GM21825 (cell line): ENCODE measurements at regions not wholly inside any gene's neighbourhood (a gene's known extent, or its start where the extent isn't known, plus 50 kb on each side); places are given as distances from the start of the nearest gene placed in this dataset.
"Not testable (repeated sequence)": the region's sequence is repeated elsewhere in the genome, so short reads cannot be mapped to it uniquely, and the experiment has no call there.

Source experiments
- ATAC-seq: cut with Tn5 transposase; IDR thresholded peaks from one replicate; pipeline ENCODE4 v1.9.1; 2021; ENCODE audit warnings: mild to moderate bottlenecking, moderate library complexity; ENCODE audit not compliant: unreplicated experiment

DNA sequence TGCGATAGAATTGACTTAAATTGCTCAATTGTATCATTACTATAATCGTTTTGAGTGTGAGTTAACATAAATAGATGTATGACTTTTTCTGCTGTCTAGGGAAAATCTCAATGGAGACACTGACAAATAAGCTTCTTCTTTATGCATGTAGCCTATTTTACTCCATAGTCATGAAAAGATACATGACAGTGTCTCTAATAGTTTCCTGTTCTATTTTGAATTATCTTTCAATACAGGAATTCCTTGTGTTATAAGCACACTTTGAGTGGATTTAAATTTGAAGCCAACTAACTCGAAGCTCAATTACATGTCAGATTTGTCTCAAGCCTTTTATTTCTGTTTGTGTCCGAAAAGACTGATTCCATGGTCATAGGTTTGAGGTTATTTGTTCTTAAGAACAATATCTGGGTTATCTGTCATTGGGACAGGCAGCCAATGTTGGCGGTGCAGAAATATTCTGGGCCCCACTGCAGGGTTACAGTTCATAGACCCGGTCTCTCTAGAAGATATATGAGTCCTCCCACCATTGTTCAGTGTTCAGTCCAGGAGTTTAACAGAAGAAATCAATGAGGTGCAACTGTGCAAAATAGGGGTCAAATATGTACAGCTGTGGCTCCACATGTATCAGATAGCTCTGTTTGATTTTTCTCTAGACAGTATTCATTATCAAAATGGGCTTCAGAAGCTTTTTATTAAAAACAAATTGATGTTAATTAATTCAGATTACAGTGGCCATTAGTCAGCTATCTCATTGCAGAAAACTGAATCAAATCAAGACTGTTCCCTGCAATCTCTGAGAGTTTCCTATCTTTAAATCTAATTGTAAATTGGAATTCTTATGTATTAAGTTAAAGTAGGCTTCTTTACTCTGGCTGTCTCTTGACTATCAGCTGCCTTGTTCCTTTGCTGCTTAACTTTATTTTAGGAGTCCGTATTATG is 1238.8 kb downstream of the NXPH1 start:
- no peak for ATAC-seq

- no peak for ATAC-seq
These were observed 1247.3 kb downstream of the NXPH1 start for GRCh38 chr7:9680713-9681112.

GRCh38 chr7:9681284-9681683 is 1247.9 kb downstream of the NXPH1 start:
- ATAC-seq = no peak

DNA sequence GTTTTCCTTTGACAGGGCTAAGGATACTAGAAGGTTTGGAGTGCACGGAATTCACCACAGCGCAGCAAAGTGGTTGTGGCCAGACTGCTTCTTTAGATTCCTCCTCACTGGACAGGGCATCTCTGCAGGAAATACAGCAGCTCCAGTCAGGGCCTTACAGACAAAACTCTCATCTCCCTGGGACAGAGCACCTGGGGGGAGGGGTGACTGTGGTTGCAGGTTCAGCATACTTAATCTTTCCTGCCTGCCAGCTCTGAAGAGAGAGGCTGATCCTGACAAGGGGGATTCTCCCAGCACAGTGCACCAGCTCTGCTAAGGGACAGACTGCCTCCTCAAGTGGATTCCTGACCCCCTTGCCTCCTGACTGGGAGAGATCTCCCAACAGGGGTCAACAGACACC is 1257.9 kb downstream of the NXPH1 start:
- ATAC-seq = no peak

DNA sequence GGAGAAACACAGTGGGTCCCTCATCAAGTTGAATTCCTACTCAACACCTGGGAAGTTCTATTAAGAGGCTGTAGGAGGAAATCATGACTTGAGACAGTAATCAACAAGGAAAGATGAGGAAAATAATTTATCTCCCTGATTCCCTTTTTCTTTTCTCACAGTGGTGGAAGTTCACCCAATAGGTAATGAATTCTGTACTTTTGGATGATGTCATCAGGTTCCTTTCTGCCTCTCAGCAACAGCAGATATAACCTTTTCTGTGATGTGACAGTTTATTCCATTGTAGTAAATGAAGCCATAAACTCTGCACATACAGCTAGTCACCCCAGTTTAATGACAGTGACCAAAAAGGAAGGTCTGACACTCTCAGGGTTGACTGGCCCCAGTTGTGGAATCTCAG is 1265.0 kb downstream of the NXPH1 start:
- ATAC-seq = no peak

GRCh38 chr7:9709216-9709615 is 1264.5 kb upstream of the PHF14 start:
- ATAC-seq = no peak

DNA sequence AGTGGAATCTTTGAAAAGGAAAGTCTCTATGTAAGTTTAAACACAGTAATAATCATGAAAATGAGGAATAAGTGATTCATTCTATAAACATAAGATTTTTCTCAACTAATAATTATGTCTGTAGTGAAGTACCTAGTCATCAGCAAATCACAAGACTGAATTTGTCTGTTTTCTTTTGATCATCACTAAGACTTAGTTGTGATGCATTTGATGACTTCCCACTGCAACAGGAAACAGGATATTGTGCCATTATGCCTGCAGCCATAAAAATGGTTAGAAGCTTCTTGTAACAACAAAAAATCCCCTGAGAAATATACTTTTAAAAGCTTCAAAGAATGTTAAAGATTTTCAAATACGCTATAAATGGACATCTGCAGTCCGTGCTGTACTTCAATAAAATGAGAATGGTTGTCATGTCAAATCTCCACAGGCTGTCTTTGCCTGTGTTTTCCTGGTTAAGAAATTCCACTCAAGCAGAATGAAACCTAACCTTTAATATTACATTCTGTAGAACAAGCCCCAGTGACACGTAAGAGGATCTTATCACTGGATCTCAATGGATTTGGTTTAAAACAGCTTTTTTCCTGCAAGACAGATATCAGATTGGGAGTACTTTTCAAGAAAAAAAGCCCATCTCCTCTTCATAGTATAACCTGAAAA is 1262.3 kb upstream of the PHF14 start:
- ATAC-seq = no peak

- ATAC-seq = no peak
These were observed 1255.5 kb upstream of the PHF14 start for GRCh38 chr7:9718071-9718661.

GRCh38 chr7:9719303-9719702 is 1254.4 kb upstream of the PHF14 start:
- no peak for ATAC-seq

DNA sequence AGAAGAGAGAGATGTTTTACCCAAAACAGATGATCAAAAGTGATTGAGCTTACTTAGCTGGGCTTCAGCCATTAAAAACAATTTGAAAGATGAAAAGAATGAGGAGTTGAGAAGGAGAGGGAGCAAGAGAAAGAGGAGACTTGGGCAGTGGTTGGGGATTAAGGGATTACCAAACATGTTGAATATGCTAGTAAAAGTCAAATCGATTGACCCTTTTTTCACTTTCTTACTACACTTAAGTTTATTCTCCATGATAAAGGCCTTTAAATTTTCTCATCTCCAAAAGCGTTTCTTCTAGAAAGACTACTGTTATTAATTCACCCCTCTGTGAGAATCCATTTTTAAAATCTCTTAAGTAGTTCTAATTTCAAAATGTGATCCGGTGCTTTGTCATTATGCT is 1254.0 kb upstream of the PHF14 start:
- ATAC-seq = no peak

GRCh38 chr7:9725940-9726663 is 1247.6 kb upstream of the PHF14 start:
- ATAC-seq = not testable (repeated sequence)

GRCh38 chr7:9726811-9727210 is 1246.9 kb upstream of the PHF14 start:
- ATAC-seq = not testable (repeated sequence)

GRCh38 chr7:9727467-9727869 is 1246.2 kb upstream of the PHF14 start:
- ATAC-seq = not testable (repeated sequence)

GRCh38 chr7:9728014-9728657 is 1245.5 kb upstream of the PHF14 start:
- not testable (repeated sequence) for ATAC-seq

DNA sequence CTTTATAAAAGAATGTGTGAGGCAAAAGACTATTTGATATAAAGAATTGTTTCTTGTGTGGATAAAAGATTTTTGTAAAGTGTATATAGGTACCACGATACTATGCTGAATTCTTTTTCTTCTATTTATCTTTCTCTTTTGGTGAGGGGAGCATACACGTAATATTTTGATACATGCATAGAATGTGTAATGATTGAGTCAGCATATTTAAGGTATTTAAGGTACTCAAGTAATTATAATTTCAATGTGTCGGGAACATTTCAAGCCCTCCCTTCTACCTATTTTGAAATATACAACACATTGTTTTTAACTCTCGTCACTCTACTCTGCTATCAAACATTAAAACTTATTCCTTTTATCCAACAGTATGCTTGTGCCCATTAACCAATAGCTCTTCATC is 1221.6 kb upstream of the PHF14 start:
- no peak for ATAC-seq

DNA sequence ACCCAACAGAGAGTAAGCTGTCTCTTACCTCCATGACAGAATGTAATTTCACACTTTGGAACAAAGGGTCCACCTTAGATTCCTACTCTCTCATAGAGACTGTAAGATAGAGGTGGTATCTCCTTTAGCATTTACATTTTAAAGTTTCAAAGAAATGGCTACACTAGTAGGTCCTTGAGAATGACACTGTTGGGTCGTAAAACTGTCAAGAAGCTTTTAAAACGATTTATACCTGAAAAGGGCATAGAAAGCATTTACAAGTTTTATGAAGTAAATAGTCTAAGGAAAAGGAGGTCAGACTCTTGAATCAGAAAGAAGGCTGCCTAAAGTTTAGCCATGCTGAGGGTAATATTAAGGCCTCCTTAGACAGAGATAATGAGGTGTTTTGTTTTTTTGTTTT is 1212.4 kb upstream of the PHF14 start:
- no peak for ATAC-seq

DNA sequence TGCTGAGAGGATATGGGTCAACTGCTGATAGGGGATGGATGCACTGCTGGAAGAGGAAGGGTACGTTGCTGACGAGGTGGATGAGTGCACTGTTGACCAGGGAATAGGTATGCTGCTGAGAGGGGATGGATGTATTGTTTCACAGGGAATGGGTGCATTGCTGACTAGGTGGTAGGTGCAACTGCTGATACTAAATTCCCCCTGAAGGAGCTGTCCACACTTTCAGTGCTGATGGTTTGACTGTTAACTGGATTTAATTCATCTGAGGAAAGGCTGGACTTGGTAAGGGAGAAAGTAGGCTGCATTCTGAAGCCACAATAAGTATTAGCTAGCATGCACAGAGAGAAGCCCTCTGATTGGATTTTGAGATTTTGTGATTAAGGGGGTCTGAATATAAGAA is 1196.8 kb upstream of the PHF14 start:
- no peak for ATAC-seq

GRCh38 chr7:9778367-9778766 is 1195.3 kb upstream of the PHF14 start:
- no peak for ATAC-seq

GRCh38 chr7:9781710-9782109 is 1192.0 kb upstream of the PHF14 start:
- no peak for ATAC-seq

GRCh38 chr7:9782275-9782674 is 1191.4 kb upstream of the PHF14 start:
- no peak for ATAC-seq

- no peak for ATAC-seq
These were observed 1188.5 kb upstream of the PHF14 start for GRCh38 chr7:9785211-9785610.
